K562 (cell line): ENCODE measurements at regions not wholly inside any gene's neighbourhood (a gene's known extent, or its start where the extent isn't known, plus 50 kb on each side); places are given as distances from the start of the nearest gene placed in this dataset.

Source experiments
- ATAC-seq: fragments of 200-7000 bp; cut with Tn5 transposase; 3 replicates; pipeline ENCODE4 v1.9.1; 2020; ENCODE audit warnings: moderate library complexity
- BruUV-seq: library from RNA; stranded (reverse); fragments of 400-500 nt; replicated peaks from 2 replicates; lab custom pipeline; 2021; lab: Mats Ljungman, UMichigan
- CTCF ChIA-PET: fragments of 300-600 bp; formaldehyde crosslinking; extraction: SDS; loops from one replicate; lab custom pipeline; 2021; ENCODE audit warnings: low intra/inter-chr PET ratio; lab: Yijun Ruan, JAX
- POLR2A ChIA-PET: fragments of 300-600, 350-650 bp; sonication (Branson Sonifier 250); formaldehyde crosslinking; extraction: SDS; loops from one replicate; lab custom pipeline; 2021; ENCODE audit warnings: antibody characterized with exemption, inconsistent platforms; lab: Yijun Ruan, JAX
- DNase-seq, 4 experiments: peaks; one replicate each; pipeline versions ENCODE4 v3.0.0 to v3.0.0-alpha.2; 2011 to 2018; ENCODE audit warnings: low spot score in 3 of 4, mixed read lengths in 3 of 4; ENCODE audit errors: extremely low read depth in 1 of 4
- FAIRE-seq: peaks from 2 replicates; lab custom pipeline; 2011; peaks lifted over from hg19 to GRCh38; lab: Jason Lieb, UNC
- H2AFZ ChIP-seq: 2 replicates; pipeline ENCODE4 v1.6.0; 2011; ENCODE audit warnings: low read depth, low read length, control low read depth, inconsistent platforms
- H3K27ac ChIP-seq: fragments of 200-600 bp; 3 replicates; pipeline ENCODE4 v1.8.0; 2011; ENCODE audit warnings: low read depth, mild to moderate bottlenecking, control low read depth, inconsistent platforms, low read length, moderate library complexity, mixed read lengths; ENCODE audit errors: extremely low read depth
- H3K27me3 ChIP-seq, 2 experiments: fragments of 300-600 bp in 1 of 2; 2 replicates in 1 of 2; 3 replicates in 1 of 2; pipeline versions ENCODE4 v1.6.0 to v1.8.0; 2011; ENCODE audit warnings: inconsistent platforms in 2 of 2, low read length in 2 of 2, mild to moderate bottlenecking in 1 of 2, mixed read lengths in 1 of 2, moderate library complexity in 1 of 2; ENCODE audit not compliant: control insufficient read depth in 2 of 2, insufficient read depth in 2 of 2
- H3K36me3 ChIP-seq: fragments of 300-600 bp; 3 replicates; pipeline ENCODE4 v1.8.0; 2011; ENCODE audit warnings: mild to moderate bottlenecking, low read length, inconsistent platforms; ENCODE audit not compliant: control insufficient read depth, insufficient read depth
- H3K4me1 ChIP-seq, 2 experiments: fragments of 200-600 bp in 1 of 2; replicated peaks in 1 of 2; 2 replicates in 1 of 2; 3 replicates in 1 of 2; pipeline versions ENCODE4 v1.5.1 to v1.8.0; 2011; ENCODE audit warnings: inconsistent platforms in 2 of 2, low read length in 2 of 2, mild to moderate bottlenecking in 1 of 2, mixed read lengths in 1 of 2, moderate library complexity in 1 of 2; ENCODE audit not compliant: control insufficient read depth in 2 of 2, insufficient read depth in 2 of 2
- H3K4me2 ChIP-seq: 2 replicates; pipeline ENCODE4 v1.6.1; 2011; ENCODE audit warnings: low read length, control low read depth, inconsistent platforms, mixed read lengths; ENCODE audit not compliant: insufficient read depth
- H3K4me3 ChIP-seq: fragments of 200-600 bp; sonication (generic), shearing (Covaris generic); 2 replicates; pipeline ENCODE4 v1.5.1; 2016; ENCODE audit warnings: control low read depth, inconsistent platforms
- H3K79me2 ChIP-seq: fragments of 200-600 bp; 3 replicates; pipeline ENCODE4 v1.8.0; 2011; ENCODE audit warnings: low read length, inconsistent platforms; ENCODE audit not compliant: control insufficient read depth, insufficient read depth
- H3K9ac ChIP-seq, 2 experiments: 2 replicates each; pipeline versions ENCODE4 v1.6.0 to v1.6.1; 2011; ENCODE audit warnings: low read depth in 2 of 2, low read length in 2 of 2, control low read depth in 1 of 2, inconsistent platforms in 1 of 2, mild to moderate bottlenecking in 1 of 2, mixed read lengths in 1 of 2; ENCODE audit not compliant: insufficient read depth in 1 of 2
- H3K9me1 ChIP-seq: one replicate; pipeline ENCODE4 v1.6.0; 2011; ENCODE audit warnings: inconsistent platforms, mild to moderate bottlenecking, low read length, moderate library complexity; ENCODE audit not compliant: control insufficient read depth, insufficient read depth
- H3K9me3 ChIP-seq: replicated peaks from 2 replicates; pipeline ENCODE4 v1.5.1; 2011; ENCODE audit warnings: low read depth, low read length, inconsistent platforms; ENCODE audit not compliant: control insufficient read depth, insufficient read depth
- H4K20me1 ChIP-seq: replicated peaks from 2 replicates; pipeline ENCODE4 v1.6.1; 2011; ENCODE audit warnings: low read length, inconsistent platforms, mixed read lengths; ENCODE audit not compliant: control insufficient read depth, insufficient read depth
- HDAC3 ChIP-seq: fragments of 450-650 bp; IDR thresholded peaks from 2 replicates; pipeline ENCODE4 v1.6.1; 2018; ENCODE audit warnings: borderline replicate concordance, mild to moderate bottlenecking, moderate library complexity; ENCODE audit not compliant: partially characterized antibody
- POLR2G ChIP-seq: fragments of 200-400 bp; formaldehyde crosslinking; IDR thresholded peaks from 2 replicates; pipeline ENCODE4 v1.6.1; 2017; ENCODE audit warnings: low read depth, mild to moderate bottlenecking, antibody characterized with exemption, low read length, moderate library complexity
- WGBS: fragments of 100-300 bp; shearing (Covaris generic); methylation state at CpG from one replicate; pipeline ENCODE4 v1.1.6; 2016; ENCODE audit warnings: low coverage, mixed read lengths; ENCODE audit not compliant: insufficient coverage; ENCODE audit errors: missing lambda C conversion rate; 5-methylcytosine and 5-hydroxymethylcytosine counted together
- in situ Hi-C: fragments of 300-500 bp; cut with MboI; formaldehyde crosslinking; loops from 4 replicates; pipeline ENCODE4 v1.15.0; 2018; ENCODE audit warnings: inconsistent platforms, mixed read lengths
- intact Hi-C: fragments of 100-400 bp; cut with micrococcal nuclease; formaldehyde crosslinking; loops from 2 replicates; pipeline ENCODE4 v1.14.2; 2022
- TF ChIP-seq, protein P1 (sequence below): fragments of 250-450 bp; sonication (Bioruptor Pico); IDR thresholded peaks from 2 replicates; pipeline ENCODE4 v1.4.0; 2020; ENCODE audit warnings: mild to moderate bottlenecking, moderate library complexity
- TF ChIP-seq, protein P2 (sequence below): sonication (generic); formaldehyde crosslinking; IDR thresholded peaks from 2 replicates; pipeline ENCODE4 v1.8.0; 2022; ENCODE audit warnings: mild to moderate bottlenecking, missing genetic modification reagents, borderline replicate concordance
- TF ChIP-seq, protein P3 (sequence below): IDR thresholded peaks from 3 replicates; pipeline ENCODE4 v1.6.1; 2011; ENCODE audit warnings: borderline replicate concordance, mild to moderate bottlenecking, moderate library complexity; ENCODE audit not compliant: insufficient read length; ENCODE audit errors: extremely low read depth

DNA sequence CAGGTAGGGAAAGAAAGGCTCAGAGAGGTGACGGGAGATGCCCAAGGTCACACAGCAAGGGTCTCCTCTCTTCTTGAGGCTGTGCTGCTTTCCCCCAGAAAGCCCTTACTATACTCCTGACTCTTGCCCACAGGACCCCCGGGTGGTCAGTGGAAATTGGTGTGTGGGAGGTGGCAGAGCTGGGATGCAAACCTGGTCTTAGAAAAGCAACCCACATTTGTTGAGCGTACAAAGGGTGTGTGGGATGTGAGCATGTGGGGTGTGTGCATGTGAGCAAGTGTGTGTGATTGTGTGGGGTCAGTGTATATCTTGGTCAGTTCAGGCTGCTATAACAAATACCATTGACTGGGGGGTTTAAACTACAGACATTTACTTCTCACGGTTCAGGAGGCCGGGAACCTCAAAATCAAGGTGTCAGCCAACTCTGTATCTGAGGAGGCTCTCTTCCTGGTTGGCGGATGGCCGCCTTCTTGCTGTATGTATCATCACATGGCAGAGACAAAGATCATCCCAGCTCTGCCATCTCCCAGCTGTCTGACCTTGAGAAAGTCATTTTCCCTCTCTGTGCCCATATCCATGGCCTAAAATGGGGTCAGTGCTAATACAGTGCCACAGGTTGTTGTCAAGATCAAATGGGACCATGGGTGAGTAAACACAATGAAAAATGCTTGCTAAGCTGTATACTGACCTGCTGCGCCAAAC, 268.5 kb downstream of the PTPRU start (continued):
- no peak for TF ChIP-seq POLR2G
- no peak for TF ChIP-seq HDAC3
- TF ChIP-seq, all 486 proteins: peak for 0

DNA sequence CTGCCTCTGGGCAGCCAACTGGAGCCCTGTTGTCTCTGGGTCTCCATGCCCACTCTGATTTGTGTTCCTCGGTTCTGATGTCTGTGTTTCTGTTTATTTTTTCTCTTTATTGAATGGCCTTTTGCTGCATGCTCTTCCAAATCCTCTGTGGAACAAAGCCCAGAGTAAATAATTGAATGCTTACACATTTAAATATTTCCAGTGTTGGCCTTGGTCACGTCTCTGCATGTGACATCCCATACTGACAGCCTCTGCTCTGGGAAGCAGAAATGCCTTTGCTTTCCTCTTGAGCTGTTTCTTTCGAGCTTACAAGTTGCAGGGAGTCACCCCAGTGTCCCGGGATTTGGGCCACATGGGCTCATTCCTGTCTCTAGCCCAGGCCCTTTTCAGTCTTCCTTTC, 267.9 kb downstream of the PTPRU start:
- no peak for ATAC-seq
- no peak for FAIRE-seq
- ChIA-PET CTCF (no interaction called here), POLR2A (interaction anchor here (0.8 to 1.2 kb wide), 3 partner anchors 8 to 15 kb away, joined by 3 to 5 read pairs (median 3); no protein-coding TSS in a partner anchor)
- H3K9ac ChIP-seq, result no peak overlapping the region
- H3K4me3 ChIP-seq, result no peak overlapping the region
- H3K27ac ChIP-seq, result no peak overlapping the region
- no peak overlapping the region for H3K4me2 ChIP-seq
- H3K9me1 ChIP-seq, result no peaks in the 10 kb centered on the region
- 0% methylated on average over 4 of the region's 4 CpGs for WGBS
- TF ChIP-seq, protein P1, sequence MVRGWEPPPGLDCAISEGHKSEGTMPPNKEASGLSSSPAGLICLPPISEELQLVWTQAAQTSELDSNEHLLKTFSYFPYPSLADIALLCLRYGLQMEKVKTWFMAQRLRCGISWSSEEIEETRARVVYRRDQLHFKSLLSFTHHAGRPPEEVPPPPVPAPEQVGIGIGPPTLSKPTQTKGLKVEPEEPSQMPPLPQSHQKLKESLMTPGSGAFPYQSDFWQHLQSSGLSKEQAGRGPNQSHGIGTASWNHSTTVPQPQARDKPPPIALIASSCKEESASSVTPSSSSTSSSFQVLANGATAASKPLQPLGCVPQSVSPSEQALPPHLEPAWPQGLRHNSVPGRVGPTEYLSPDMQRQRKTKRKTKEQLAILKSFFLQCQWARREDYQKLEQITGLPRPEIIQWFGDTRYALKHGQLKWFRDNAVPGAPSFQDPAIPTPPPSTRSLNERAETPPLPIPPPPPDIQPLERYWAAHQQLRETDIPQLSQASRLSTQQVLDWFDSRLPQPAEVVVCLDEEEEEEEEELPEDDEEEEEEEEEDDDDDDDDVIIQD (CRISPR knock-in tag), result no peak
- TF ChIP-seq, protein P2, sequence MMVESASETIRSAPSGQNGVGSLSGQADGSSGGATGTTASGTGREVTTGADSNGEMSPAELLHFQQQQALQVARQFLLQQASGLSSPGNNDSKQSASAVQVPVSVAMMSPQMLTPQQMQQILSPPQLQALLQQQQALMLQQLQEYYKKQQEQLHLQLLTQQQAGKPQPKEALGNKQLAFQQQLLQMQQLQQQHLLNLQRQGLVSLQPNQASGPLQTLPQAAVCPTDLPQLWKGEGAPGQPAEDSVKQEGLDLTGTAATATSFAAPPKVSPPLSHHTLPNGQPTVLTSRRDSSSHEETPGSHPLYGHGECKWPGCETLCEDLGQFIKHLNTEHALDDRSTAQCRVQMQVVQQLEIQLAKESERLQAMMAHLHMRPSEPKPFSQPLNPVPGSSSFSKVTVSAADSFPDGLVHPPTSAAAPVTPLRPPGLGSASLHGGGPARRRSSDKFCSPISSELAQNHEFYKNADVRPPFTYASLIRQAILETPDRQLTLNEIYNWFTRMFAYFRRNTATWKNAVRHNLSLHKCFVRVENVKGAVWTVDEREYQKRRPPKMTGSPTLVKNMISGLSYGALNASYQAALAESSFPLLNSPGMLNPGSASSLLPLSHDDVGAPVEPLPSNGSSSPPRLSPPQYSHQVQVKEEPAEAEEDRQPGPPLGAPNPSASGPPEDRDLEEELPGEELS (CRISPR knock-in tag), result no peak
- TF ChIP-seq, protein P3, sequence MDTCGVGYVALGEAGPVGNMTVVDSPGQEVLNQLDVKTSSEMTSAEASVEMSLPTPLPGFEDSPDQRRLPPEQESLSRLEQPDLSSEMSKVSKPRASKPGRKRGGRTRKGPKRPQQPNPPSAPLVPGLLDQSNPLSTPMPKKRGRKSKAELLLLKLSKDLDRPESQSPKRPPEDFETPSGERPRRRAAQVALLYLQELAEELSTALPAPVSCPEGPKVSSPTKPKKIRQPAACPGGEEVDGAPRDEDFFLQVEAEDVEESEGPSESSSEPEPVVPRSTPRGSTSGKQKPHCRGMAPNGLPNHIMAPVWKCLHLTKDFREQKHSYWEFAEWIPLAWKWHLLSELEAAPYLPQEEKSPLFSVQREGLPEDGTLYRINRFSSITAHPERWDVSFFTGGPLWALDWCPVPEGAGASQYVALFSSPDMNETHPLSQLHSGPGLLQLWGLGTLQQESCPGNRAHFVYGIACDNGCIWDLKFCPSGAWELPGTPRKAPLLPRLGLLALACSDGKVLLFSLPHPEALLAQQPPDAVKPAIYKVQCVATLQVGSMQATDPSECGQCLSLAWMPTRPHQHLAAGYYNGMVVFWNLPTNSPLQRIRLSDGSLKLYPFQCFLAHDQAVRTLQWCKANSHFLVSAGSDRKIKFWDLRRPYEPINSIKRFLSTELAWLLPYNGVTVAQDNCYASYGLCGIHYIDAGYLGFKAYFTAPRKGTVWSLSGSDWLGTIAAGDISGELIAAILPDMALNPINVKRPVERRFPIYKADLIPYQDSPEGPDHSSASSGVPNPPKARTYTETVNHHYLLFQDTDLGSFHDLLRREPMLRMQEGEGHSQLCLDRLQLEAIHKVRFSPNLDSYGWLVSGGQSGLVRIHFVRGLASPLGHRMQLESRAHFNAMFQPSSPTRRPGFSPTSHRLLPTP, result no peak
- peaks cover 4 to 26% of the 10 kb centered on the region in 2 experiments; a peak in 3 of 5 replicates for H3K27me3 ChIP-seq
- no peaks in the 10 kb centered on the region for H3K36me3 ChIP-seq
- intact Hi-C loops (no loop called here), in situ Hi-C loops (no loop called here)
- no TSS peak for BruUV-seq
- H3K9me3 ChIP-seq, result no peaks in the 10 kb centered on the region
- H2AFZ ChIP-seq, result no peak overlapping the region
- H3K79me2 ChIP-seq, result no peaks in the 10 kb centered on the region
- H4K20me1 ChIP-seq, result no peaks in the 10 kb centered on the region; the same call in 1 of the 2 replicates
- no peaks in the 10 kb centered on the region for H3K4me1 ChIP-seq
- DNase-seq, result no peak
